ENCODE measurements at regions not wholly inside any gene's neighbourhood (a gene's known extent, or its start where the extent isn't known, plus 50 kb on each side); places are given as distances from the start of the nearest gene placed in this dataset.

DNA sequence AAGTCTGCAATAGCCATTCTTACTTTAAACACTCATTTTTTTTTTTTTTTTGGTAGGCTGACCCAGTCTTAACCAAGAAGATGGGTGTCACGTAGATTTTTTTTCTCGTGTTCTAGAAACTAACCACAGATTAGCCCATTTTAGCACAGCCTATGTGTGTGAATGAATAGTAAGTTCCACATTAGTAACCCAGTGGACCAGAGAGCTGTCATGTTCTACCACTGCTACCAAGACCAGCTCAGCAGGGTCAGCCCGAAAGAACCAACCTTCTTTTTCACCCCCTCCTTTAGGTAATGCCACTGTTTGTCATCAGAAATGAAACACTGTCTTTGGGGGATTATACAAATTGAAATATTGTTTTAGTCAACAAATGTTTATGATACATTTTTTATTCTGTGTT, 221.1 kb upstream of the PLXNA2 start:
- TF ChIP-seq, protein P1, sequence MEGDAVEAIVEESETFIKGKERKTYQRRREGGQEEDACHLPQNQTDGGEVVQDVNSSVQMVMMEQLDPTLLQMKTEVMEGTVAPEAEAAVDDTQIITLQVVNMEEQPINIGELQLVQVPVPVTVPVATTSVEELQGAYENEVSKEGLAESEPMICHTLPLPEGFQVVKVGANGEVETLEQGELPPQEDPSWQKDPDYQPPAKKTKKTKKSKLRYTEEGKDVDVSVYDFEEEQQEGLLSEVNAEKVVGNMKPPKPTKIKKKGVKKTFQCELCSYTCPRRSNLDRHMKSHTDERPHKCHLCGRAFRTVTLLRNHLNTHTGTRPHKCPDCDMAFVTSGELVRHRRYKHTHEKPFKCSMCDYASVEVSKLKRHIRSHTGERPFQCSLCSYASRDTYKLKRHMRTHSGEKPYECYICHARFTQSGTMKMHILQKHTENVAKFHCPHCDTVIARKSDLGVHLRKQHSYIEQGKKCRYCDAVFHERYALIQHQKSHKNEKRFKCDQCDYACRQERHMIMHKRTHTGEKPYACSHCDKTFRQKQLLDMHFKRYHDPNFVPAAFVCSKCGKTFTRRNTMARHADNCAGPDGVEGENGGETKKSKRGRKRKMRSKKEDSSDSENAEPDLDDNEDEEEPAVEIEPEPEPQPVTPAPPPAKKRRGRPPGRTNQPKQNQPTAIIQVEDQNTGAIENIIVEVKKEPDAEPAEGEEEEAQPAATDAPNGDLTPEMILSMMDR (IDR thresholded peaks at IDR 0.05) = no peak
- TF ChIP-seq POLR2A (IDR thresholded peaks at IDR 0.05) (no peak), EP300 (IDR thresholded peaks at IDR 0.05) (no peak)
